Fibroblast of villous mesenchyme (primary cell): ENCODE measurements at regions not wholly inside any gene's neighbourhood (a gene's known extent, or its start where the extent isn't known, plus 50 kb on each side); places are given as distances from the start of the nearest gene placed in this dataset. TPM values are rescaled to one million over a fixed set of nuclear protein-coding genes. Genes with fewer than 3 reads are reported as not detected.

Source experiments
- DNase-seq: peaks from one replicate; pipeline ENCODE4 v3.0.0-alpha.2; 2010; ENCODE audit warnings: low read depth
- H3K4me3 ChIP-seq: 2 replicates; pipeline ENCODE4 v1.5.1; 2011; ENCODE audit warnings: low read depth, mild to moderate bottlenecking, low read length
- small RNA-seq: library from RNA; depleted of rRNA; stranded (forward); fragments of <200 nt; gene quantifications from one replicate; pipeline ENCODE3, GENCODE V24; 2012
- TF ChIP-seq, protein P1 (sequence below): IDR thresholded peaks from 2 replicates; pipeline ENCODE4 v1.5.1; 2012; ENCODE audit warnings: low read depth, mild to moderate bottlenecking, low read length; ENCODE audit not compliant: insufficient read depth

GRCh38 chr18:66682855-66683322 is 79.0 kb upstream of the CDH19 start:
- TF ChIP-seq, protein P1, sequence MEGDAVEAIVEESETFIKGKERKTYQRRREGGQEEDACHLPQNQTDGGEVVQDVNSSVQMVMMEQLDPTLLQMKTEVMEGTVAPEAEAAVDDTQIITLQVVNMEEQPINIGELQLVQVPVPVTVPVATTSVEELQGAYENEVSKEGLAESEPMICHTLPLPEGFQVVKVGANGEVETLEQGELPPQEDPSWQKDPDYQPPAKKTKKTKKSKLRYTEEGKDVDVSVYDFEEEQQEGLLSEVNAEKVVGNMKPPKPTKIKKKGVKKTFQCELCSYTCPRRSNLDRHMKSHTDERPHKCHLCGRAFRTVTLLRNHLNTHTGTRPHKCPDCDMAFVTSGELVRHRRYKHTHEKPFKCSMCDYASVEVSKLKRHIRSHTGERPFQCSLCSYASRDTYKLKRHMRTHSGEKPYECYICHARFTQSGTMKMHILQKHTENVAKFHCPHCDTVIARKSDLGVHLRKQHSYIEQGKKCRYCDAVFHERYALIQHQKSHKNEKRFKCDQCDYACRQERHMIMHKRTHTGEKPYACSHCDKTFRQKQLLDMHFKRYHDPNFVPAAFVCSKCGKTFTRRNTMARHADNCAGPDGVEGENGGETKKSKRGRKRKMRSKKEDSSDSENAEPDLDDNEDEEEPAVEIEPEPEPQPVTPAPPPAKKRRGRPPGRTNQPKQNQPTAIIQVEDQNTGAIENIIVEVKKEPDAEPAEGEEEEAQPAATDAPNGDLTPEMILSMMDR: no peak
- no peak overlapping the region for H3K4me3 ChIP-seq
- DNase-seq: no peak

DNA sequence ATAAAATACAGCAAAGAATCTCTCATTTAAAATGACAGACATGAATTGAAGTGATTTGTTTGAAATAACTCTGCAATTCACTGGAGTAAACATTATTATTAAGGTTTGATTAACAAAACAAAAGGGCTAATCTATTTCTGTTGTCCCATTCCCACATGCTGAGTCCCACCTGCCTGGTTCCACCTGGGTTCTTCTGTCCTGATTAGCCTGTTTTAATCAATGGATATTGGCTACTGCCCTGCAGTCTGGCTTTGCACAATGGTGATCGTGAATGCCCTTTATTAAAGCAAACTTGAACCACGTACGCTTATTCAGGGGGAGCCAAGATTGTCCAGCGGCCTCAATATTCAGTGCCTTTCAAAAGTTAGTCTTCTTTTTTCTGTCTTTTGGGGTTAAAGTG is 72.8 kb upstream of the CDH19 start:
- H3K4me3 ChIP-seq: no peak overlapping the region
- DNase-seq: no peak
- TF ChIP-seq, protein P1: no peak

DNA sequence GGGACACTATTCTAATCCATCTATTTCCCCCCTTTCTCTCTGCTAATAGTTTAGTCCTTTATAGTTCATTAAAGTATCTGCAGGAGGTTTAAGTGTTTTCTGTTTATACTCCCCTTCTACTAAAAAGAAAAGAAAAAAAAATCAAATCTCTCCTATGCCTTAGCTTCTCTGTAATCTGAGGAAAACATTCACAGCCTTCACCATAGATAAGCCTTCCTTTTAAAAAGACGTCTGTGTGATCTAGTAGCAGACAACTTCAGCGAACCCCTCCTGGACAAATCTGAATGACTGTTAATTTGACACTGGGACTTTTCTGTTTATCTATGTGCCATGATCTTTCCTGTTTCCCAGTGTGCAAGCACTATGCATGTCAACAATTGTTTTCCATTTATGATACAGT is 70.4 kb upstream of the CDH19 start:
- no peak for DNase-seq
- H3K4me3 ChIP-seq: no peak overlapping the region
- TF ChIP-seq, protein P1: no peak

DNA sequence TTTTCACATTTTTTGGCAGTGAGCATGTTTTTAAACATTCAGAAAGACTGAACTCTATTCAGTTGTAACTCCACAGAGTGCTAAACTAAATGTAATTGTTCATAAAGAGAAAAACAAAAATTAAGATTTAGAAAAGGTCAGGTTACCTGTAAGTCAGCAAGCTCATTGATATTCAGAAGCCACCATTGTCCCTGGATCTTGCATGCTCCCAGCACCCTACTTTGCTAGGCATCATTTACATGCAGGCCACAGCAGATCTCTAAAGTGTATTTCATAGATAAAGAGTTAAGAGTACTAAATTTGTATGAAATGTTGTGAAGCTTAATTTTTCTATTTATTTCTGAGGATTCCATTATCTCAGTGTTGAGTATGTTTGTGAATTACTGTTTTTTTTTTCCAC is 64.8 kb upstream of the CDH19 start:
- H3K4me3 ChIP-seq: no peak overlapping the region
- TF ChIP-seq, protein P1: no peak
- DNase-seq: no peak

GRCh38 chr18:66662632-66663031 is 58.7 kb upstream of the CDH19 start:
- TF ChIP-seq, protein P1: no peak
- no peak overlapping the region for H3K4me3 ChIP-seq
- no peak for DNase-seq

- DNase-seq: no peak
- no peak overlapping the region for H3K4me3 ChIP-seq
- TF ChIP-seq, protein P1: no peak
Measured at GRCh38 chr18:66655407-66655806, 51.5 kb upstream of the CDH19 start.

Small RNA genes lying in the stretch of these regions (small RNA-seq; reads per million reads assigned to genes)
- gene AC091042.1 (not detected), gene MIR5011 (not detected), gene RNU6-1037P (not detected), gene RPL31P9 (not detected)
